GM18511 (cell line): ENCODE measurements at regions not wholly inside any gene's neighbourhood (a gene's known extent, or its start where the extent isn't known, plus 50 kb on each side); places are given as distances from the start of the nearest gene placed in this dataset.
"Not testable (repeated sequence)": the region's sequence is repeated elsewhere in the genome, so short reads cannot be mapped to it uniquely, and the experiment has no call there.

ENCODE experiments used
- ATAC-seq: cut with Tn5 transposase; IDR thresholded peaks from one replicate; pipeline ENCODE4 v1.9.1; 2021; ENCODE audit warnings: mild to moderate bottlenecking, moderate library complexity; ENCODE audit not compliant: unreplicated experiment

DNA sequence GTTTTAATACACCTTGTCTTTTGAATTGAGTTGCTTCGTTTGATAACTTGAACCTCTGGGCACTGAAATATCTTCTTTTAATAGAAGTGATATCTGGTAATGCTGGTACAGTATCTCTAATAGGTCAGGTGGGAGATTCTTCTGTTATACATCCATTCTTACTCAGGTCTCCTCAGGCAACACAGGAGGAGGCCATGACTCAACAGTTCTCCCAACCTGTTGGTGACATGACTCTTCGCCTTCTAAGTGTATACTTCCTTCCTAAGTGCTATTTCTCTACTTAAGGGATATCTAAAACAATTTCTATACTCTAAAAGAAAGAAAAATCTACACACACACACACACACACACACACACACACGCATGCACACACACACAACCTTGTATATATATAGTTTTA lies 509.1 kb downstream of the PCNX1 start:
- ATAC-seq: no peak

DNA sequence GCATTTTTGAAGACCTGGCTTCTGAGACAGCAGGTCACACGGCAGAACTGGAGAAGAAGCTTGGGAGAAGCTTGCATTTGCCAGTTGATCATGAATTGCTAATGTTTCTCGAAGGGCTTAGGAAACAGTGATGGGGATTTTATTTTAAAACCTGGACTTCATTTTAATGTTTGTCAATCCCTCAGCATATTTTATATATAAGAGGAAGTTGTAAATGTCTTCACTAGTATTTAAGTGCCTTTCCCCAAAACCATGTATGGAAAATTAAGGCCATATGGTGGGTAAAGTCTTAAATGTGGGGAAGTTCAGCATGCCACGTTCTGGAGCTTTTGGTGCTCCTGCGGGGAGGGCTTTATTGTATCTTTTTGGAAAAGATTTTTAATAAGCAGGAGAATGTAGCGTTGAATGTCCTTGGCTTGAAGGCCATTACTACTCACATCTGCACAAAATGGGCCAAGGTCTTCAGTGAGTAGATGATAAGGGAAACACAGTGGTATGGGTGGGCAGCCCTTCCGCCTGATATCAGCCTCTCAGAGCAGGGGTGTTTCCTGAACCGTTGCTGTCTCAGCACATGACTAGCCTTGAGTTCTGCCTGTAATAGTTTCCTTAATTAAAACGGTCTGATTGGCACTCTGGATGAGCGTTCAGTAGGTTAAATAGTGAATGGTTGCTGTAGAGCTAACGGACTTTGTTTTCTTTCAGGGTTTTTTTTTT lies 511.4 kb downstream of the PCNX1 start:
- ATAC-seq: no peak

DNA sequence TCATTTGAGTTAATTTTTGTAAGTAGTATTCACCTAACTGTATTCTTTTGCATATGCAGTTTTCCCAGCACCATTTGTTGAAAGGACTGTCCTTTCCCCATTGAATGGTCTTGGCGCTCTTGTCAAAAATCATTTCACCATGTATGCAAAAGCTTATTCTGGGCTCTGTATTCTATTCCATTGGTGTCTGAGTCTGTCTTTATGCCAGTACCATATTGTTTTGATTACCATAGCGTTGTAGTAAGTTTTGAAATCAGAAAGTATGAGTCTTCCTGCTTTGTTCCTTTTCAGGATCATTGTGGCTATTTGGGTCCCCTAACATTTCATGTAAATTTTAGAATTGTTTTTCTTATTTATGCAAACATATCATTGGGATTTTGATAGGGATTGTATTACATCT lies 508.7 kb upstream of the RGS6 start:
- no peak for ATAC-seq

DNA sequence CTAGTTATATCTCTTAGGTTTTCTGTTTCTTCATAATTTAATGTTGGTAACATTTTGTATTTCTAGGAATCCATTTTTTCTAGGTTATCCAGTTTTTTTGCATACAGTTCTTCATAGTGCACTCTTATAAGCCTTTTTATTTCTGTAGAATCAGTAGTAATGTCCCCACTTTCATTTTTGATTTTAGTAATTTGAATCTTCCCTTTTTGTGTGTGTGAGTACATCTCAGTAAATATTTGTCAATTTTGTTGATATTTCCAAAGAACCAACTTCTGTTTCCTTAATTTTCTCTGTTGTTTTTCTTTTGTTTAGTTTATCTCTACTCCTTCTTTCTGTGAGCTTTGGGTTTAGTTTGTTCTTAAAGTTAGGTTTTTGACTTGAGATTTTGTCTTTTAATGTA lies 507.3 kb upstream of the RGS6 start:
- ATAC-seq: no peak

DNA sequence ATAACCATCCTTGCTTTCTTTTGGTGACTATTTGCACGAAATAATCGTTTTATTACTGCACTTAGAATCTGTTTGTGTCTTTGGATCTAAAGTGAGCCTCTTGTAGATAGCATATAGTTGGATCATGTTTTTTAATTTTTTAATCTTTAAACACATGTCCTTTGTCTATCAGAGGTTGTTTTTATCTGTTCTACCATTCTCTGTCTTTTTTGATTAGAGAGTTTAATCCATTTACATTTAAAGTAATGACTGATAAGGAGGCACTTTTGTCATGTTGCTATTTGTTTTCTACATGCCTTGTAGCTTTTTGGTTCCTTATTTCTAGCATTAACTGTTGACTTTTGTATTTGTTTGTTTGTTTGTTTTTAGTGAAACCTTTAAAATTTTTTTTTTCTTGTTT lies 506.2 kb upstream of the RGS6 start:
- no peak for ATAC-seq

DNA sequence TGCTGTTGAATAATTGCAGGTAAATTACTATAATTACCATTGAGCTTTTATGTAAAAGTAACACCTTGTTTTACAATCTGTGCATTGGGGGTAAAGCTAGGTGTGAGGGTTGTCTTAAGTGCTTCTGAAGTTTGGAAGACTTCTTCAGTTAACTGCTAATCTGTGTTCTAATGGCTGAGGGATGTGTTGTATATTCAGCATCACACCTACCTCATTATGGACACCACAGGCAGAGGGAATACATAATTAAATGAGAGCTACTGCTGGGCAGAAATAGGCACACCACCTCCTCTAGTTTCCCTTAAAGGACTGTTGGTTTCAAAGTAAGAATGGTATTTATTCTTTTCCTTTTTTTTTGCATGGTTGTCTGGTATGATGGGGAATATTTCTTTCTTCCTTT lies 502.3 kb upstream of the RGS6 start:
- ATAC-seq: no peak

DNA sequence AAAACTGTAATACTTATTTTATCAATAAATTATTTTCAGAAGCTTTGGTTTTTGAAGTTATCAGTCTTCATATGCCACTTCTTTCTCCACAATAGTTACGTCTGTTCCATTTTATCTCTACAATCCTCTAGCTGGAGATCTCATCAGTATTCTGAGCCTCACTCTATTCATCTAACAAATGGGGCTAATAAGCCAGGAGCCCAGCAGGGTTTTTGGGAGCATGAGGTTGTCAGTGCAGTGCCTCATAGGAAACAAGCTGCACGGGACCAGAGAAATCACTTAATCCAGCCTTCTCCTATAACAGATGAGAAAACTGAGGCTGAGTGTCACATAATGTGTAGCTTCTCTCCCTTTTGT lies 501.9 kb upstream of the RGS6 start:
- no peak for ATAC-seq

DNA sequence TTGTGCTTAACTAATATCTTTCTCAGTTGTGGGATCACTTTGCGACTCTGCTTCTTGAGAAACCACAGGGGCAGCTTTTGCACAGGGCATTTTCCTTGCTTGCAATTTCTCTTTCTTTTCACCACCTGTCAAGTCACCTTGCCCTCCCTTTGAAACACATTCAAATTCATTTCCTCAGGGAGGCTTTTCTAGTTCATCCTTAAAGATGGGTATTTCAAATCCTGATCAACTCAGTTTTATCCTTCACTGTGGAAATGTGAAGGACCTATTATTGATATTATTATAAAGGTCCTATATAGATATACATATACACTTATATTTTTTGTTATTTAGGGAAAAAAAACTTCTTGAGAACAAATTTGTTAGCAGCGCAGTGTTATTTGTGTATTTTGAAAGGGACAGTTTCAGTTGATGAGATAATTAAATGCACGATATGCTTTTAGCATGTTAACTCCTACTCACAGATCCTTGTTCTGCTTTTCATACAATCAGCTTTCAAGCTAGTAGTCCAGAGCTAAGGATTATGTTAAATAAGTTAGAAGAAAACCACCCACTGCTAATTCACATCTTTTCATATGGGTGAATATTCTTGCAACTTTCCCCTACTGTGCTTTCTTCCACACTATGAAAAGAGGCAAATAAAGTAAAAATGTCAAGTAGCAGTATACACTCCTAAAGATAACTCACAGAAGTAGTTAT lies 501.4 kb upstream of the RGS6 start:
- peak; percentile 69 for ATAC-seq

DNA sequence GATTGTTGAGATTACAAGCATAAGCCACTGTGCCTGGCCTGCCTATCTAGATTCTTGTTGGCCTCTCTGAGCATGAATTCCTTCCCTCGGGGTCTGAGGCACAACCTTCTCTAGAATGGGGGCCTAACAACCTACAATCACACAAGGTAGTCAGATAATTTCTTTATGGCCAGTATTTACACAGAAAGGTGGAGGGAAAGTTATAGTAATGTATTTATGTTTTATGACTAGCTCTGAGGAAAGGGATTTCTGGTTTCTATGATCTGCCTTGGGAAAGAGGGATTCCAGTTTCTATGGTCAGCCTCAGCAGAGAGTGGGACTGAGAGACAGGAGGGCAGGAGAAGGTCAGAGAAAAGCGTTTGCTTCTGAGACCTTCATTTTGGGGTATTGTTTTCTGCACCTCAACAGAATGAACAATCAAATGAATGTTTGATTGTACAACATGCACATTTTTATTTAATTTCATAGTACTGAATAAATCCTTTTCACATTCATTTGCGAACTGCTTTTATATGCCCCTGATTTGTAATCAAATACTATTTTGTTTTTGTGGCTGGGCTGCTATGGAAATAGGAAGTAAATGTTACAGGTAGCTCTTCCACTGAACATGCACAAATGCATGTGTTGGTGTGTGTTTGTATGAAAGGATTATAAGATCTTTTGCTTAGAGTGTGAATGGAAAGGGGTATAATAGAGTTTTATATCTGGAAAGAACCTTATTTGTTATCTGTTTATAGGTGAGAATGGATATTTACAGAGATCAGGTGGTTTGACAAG lies 499.7 kb upstream of the RGS6 start:
- ATAC-seq: no peak

DNA sequence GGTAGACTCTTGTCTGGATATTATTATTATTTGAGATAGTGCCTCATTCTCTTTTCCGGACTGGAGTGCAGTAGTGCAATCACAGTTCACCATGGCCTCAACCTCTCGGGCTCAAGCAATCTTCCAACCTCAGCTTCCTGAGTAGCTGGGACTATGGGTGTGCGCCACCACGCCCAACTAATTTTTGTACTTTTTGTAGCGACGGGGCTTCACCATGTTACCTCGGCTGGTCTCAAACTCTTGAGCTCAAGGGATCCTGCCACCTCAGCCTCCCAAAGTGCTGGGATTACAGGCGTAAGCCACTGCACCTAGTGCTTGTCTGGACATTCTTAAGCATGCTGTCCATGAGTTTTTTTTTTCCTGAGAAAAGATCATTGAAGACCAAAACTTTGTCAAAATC lies 498.9 kb upstream of the RGS6 start:
- no peak for ATAC-seq

DNA sequence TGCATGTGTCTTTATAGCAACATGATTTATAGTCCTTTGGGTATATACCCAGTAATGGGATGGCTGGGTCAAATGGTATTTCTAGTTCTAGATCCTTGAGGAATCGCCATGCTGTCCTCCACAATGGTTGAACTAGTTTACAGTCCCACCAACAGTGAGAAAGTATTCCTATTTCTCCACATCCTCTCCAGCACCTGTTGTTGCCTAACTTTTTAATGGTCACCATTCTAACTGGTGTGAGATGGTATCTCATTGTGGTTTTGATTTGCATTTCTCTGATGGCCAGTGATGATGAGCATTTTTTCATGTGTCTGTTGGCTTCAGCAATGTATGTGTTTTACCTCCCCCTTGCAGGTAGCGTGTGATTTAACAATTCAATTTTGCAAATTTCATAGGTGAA lies 496.6 kb upstream of the RGS6 start:
- not testable (repeated sequence) for ATAC-seq

DNA sequence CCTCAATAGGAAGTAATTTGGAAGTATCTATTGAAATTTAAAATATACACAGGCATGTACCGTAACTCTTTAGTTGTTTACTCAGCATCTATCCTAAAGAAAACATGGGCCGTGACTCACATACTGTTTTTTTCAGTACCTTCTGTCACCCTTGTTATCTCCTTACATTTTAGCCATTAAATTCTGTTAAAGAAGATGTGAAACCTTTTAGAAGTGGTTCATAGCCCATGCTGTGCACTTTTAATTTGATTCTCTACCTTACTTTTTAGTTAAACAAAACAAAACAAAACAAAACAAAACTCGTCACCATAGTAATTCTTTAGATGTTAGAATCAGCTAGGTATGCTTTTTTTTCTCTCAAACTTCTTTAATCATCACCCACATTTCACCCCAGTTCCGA lies 494.4 kb upstream of the RGS6 start:
- no peak for ATAC-seq

DNA sequence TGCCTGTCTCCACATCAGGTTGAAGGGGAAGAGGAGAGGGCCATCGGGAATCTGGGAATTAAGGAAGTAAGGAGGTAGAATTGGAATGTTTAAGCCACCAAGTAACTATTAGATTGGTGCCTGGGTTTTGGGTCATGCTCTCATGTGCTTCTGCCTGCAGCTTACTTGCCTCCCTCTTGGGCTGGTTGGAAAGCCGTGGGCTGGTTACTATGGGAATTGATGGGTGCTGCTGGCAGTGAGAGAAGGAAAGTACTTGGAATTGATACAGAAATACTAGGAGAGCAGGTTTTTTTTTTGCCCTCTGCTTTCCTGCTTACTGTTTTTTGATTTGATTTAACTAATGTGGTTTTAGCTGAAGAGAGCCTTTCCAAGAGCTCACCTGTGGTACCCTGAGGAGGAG lies 493.5 kb upstream of the RGS6 start:
- ATAC-seq: no peak

DNA sequence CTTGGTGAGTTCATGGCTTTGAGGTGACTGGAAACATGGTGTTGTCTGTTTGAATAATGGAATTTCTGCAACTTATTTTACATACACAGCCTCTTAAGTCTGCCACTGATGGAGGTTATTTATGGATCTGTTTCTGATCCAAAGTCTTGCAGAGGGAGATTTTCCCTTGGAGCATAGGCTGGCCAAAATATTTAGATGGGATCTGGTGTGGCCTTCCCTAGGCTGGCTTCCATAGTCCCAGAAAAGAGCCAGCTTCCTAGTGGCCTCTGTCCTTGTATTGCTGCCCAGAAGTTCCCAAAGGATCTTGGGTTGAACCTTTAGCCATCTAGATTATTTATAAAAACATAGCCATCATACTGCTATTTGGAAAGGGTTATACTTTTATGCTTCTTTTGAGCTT lies 491.1 kb upstream of the RGS6 start:
- ATAC-seq: no peak

DNA sequence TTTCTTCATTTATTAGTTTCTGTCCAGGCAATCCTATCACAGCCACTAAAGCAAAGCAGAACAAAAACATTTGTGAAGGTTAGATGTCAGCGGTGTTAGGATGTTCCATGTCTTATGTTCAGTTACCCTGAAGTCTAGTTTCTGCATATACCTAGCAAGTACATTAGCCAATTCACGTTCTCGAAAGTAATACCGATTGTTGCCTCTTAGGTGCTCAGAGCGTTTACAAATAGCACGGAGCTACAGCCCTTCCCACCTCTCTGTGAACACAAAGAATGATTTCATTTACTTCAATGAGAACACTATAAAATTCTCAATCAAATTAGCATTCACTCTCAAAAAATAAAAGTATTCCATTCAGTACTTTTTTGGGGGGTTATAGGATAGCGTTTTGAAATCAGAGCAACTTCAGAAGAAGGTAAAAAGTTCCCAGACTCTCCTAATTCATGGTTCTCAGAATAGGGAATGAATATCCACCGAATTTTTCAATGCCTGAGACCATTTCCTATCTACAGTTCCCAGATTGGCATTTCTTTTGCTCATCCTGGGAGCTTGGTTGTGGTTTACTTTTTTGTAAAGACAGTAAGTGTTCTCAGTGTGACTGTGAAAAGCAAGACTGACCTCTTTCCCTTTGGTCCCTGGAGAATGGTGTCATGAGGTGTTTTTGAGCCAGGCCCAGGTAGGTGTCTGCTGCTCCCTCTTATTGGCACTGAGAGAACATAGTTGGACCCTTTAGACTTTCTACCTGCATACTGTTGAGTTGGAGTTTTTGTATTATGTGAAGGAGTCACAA lies 488.0 kb upstream of the RGS6 start:
- no peak for ATAC-seq

DNA sequence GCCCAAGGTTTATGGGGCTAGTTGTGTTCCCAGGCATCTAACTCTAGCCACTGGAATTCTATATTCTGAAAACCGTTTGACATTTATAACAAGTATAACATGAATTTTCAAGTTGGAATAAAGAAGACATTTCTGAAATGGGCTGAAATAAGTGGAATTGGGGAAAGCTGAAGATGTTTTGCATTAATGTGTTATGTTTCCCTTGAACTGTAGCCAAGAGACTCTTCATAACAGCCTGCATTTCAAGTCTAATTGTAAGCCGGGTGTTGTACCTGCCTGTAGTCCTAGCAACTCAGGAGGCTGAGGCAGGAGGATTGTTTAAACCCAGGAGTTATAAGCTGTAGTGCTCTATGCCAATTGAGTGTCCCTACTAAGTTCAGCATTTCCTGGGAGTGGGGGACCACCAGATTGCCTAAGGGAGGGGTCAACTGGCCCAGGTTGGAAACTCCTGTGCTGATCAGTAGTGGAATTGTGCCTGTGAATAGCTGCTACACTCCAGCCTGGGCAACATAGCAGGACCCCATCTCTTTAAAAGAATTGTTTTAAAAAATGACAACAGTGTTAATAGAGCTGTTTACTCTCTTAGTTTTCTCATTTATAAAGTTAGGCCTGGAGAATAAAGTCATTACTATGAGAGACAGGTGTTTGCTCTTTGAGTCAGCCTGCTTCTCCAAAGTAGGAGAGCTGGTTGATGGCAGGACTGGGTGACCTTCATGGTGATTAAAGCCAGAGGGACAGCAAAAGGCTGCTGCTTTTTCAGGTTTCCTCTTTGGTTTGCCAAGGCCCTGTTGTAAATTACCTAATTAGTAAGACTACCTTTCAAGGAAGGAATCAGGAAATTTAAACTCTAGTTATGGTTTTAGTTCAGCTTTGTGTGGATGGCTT lies 483.6 kb upstream of the RGS6 start:
- ATAC-seq: no peak

DNA sequence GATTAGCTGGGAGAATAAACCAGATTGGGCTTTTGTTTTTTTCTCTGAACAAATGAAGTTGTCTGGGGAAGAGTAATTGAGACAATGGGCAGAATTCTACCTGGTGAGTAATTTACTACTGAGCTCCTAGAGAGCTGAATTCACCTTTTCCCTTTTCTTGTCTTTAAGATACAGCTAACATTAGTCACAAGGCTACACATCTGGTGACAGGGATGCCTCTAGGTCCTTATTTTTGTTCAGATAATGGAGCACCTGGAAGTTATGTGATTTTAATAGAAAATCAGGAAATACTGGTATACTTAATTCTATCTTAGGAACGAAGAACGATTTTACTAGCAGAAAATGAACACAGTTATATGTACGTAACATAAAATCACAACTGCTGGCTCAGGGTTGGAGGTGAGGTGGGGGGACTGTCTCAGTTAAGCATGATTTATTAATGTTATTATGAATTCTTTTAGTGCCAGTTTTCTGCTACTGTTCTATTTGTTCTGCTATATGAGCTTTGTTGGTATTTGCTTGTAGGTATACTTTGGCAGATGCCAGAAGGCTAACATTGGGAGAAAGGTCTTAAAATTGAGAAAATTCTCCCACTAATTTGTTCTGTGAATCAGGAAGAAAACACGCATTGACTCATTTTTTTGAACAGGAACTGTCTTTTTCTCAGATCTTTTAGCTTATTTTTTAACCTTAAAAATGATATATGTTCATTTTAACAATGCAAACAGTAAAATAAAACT lies 482.7 kb upstream of the RGS6 start:
- ATAC-seq: no peak

DNA sequence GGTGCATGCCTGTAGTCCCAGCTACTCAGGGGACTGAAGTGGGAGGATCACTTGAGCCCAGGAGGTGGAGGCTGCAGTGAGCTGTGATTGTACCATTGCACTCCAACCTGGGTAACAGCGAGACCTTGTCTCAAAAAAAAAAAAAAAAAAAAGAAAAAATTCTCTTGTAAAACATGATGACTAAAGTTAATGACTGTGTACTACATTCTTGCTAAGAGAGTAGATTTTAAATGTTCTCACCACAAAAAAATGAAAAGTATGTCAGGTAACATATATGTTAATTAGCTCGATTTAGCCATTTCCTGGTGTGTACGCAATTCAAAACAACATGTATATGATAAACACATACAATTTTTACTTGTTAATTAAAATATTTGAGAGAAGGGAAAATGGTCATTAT lies 480.7 kb upstream of the RGS6 start:
- ATAC-seq: no peak

DNA sequence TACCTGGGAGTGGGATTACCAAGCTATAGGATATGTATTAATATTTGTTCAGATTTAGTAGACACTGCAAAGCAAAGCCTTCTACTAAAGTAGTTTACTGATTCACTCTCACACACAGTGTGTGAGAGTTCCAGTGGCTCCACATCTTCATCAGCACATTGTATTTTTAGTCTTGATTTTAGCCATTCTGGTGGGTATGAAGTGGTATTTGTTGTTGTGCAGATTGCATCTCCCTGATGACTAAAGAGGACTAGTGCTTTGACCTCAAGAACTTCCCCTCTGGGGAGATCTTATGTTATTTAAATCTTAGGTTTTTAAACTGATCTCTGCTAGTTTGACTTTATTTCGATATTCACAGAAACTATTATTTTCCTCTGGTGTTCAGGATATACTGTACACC lies 479.7 kb upstream of the RGS6 start:
- ATAC-seq: no peak

DNA sequence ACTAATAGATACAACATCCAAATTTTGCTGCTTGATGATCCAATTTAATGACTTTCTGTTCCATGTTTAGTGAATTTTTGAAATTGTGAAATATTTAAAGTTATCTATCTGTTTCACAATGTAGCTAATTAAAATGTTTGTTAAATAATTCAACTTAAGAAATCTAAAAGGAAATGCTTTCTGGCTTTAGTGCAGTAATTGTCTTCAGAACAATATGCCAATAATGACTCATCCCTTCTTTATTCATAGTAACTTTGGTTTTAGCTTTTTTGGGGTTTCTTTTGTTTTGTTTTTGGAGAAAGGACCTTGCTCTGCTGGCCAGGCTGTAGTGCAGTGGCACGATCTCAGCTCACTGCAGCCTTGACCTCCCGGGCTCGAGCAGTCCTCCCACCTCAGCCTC lies 479.2 kb upstream of the RGS6 start:
- ATAC-seq: no peak
